SU-DHL-6 (cell line): ENCODE measurements at regions not wholly inside any gene's neighbourhood (a gene's known extent, or its start where the extent isn't known, plus 50 kb on each side); places are given as distances from the start of the nearest gene placed in this dataset.

ENCODE experiments used
- H2AFZ ChIP-seq: fragments of 200-600 bp; sonication (generic); 2 replicates; pipeline ENCODE4 v1.6.1; 2014; ENCODE audit warnings: low read depth, mild to moderate bottlenecking, moderate library complexity, mixed read lengths, antibody characterized with exemption, low read length; ENCODE audit not compliant: severe bottlenecking
- H3F3A ChIP-seq: fragments of 200-600 bp; shearing (Covaris generic); 2 replicates; pipeline ENCODE4 v1.6.0; 2016; ENCODE audit warnings: antibody characterized with exemption, mild to moderate bottlenecking; ENCODE audit not compliant: insufficient read depth
- H3K27ac ChIP-seq: fragments of 200-600 bp; sonication (generic); 2 replicates; pipeline ENCODE4 v1.5.1; 2016; ENCODE audit warnings: low read depth, mild to moderate bottlenecking, low read length, moderate library complexity, mixed read lengths
- H3K27me3 ChIP-seq: fragments of 200-600 bp; sonication (generic), shearing (Covaris generic); 2 replicates; pipeline ENCODE4 v1.6.0; 2014; ENCODE audit warnings: mild to moderate bottlenecking, low read length
- H3K36me3 ChIP-seq: fragments of 200-600 bp; sonication (generic); 2 replicates; pipeline ENCODE4 v1.6.1; 2014; ENCODE audit warnings: mild to moderate bottlenecking, low read length, mixed read lengths
- H3K4me2 ChIP-seq: fragments of 300-600, 200-600 bp; shearing (Covaris generic), sonication (generic); 2 replicates; pipeline ENCODE4 v1.6.0; 2014; ENCODE audit warnings: low read length, low read depth, mild to moderate bottlenecking; ENCODE audit not compliant: poor library complexity, severe bottlenecking
- H3K4me3 ChIP-seq: fragments of 200-600 bp; sonication (generic); 2 replicates; pipeline ENCODE4 v1.5.1; 2014; ENCODE audit warnings: antibody characterized with exemption, low read length, mild to moderate bottlenecking, mixed read lengths; ENCODE audit not compliant: insufficient read depth, poor library complexity, severe bottlenecking
- H3K79me2 ChIP-seq: fragments of 200-600 bp; sonication (generic); 2 replicates; pipeline ENCODE4 v1.6.1; 2014; ENCODE audit warnings: mild to moderate bottlenecking, low read length, moderate library complexity; ENCODE audit not compliant: insufficient read depth
- H3K9ac ChIP-seq: fragments of 200-600 bp; sonication (generic); 2 replicates; pipeline ENCODE4 v1.7.0; 2014; ENCODE audit warnings: mild to moderate bottlenecking, low read length
- H3K9me2 ChIP-seq: fragments of 200-600 bp; sonication (generic); replicated peaks from 2 replicates; pipeline ENCODE4 v1.6.1; 2014; ENCODE audit warnings: low read length; ENCODE audit not compliant: insufficient read depth
- H3K9me3 ChIP-seq: fragments of 200-600 bp; sonication (generic); 2 replicates; pipeline ENCODE4 v1.6.1; 2014; ENCODE audit warnings: low read length, mixed read lengths; ENCODE audit not compliant: insufficient read depth
- H4K20me1 ChIP-seq: fragments of 200-600 bp; sonication (generic); 2 replicates; pipeline ENCODE4 v1.6.1; 2014; ENCODE audit warnings: low read depth, mild to moderate bottlenecking, antibody characterized with exemption, low read length, moderate library complexity, mixed read lengths
- CTCF ChIP-seq: fragments of 200-600 bp; sonication (generic); IDR thresholded peaks from one replicate; pipeline ENCODE4 v1.5.1; 2017; ENCODE audit warnings: antibody characterized with exemption, mild to moderate bottlenecking, low read length, moderate library complexity; ENCODE audit not compliant: insufficient read depth, poor library complexity, severe bottlenecking
- EZH2phosphoT487 ChIP-seq: fragments of 200-600 bp; sonication (generic), shearing (Covaris generic); conservative IDR thresholded peaks from 2 replicates; pipeline ENCODE4 v1.6.1; 2018; ENCODE audit warnings: mild to moderate bottlenecking, antibody characterized with exemption, low read length, moderate library complexity, mixed read lengths

GRCh38 chr10:60613434-60613833, 164.8 kb upstream of the CDK1 start:
- no peak overlapping the region for H3K4me3 ChIP-seq
- H3K9ac ChIP-seq, result no peak overlapping the region
- no peaks in the 10 kb centered on the region for H3F3A ChIP-seq
- H3K27ac ChIP-seq, result no peak overlapping the region
- H3K27me3 ChIP-seq, result no peaks in the 10 kb centered on the region
- no peaks in the 10 kb centered on the region for H3K9me2 ChIP-seq
- no peaks in the 10 kb centered on the region for H3K36me3 ChIP-seq
- TF ChIP-seq CTCF (no peak), EZH2phosphoT487 (no peak)
- H3K4me2 ChIP-seq, result no peak overlapping the region
- H3K9me3 ChIP-seq, result no peaks in the 10 kb centered on the region
- H3K79me2 ChIP-seq, result no peaks in the 10 kb centered on the region
- H4K20me1 ChIP-seq, result no peaks in the 10 kb centered on the region
- no peak overlapping the region for H2AFZ ChIP-seq

- no peak overlapping the region for H3K27ac ChIP-seq
- H4K20me1 ChIP-seq, result no peaks in the 10 kb centered on the region
- H3K9me2 ChIP-seq, result no peaks in the 10 kb centered on the region
- no peaks in the 10 kb centered on the region for H3K9me3 ChIP-seq
- H3K36me3 ChIP-seq, result no peaks in the 10 kb centered on the region
- H3K79me2 ChIP-seq, result no peaks in the 10 kb centered on the region
- H2AFZ ChIP-seq, result no peak overlapping the region
- no peaks in the 10 kb centered on the region for H3F3A ChIP-seq
- TF ChIP-seq CTCF (no peak), EZH2phosphoT487 (no peak)
- no peak overlapping the region for H3K4me3 ChIP-seq
- H3K27me3 ChIP-seq, result no peaks in the 10 kb centered on the region
- no peak overlapping the region for H3K4me2 ChIP-seq
- H3K9ac ChIP-seq, result no peak overlapping the region
Measured at GRCh38 chr10:60611291-60611747, 167.0 kb upstream of the CDK1 start.

GRCh38 chr10:60607372-60607771, 170.9 kb upstream of the CDK1 start:
- Histone ChIP-seq H3K4me3 (no peak overlapping the region), H3F3A (no peaks in the 10 kb centered on the region), H3K79me2 (no peaks in the 10 kb centered on the region), H3K27ac (no peak overlapping the region), H3K9ac (no peak overlapping the region), H3K9me2 (no peaks in the 10 kb centered on the region), H3K36me3 (no peaks in the 10 kb centered on the region), H4K20me1 (no peaks in the 10 kb centered on the region), H3K4me2 (no peak overlapping the region), H3K9me3 (no peaks in the 10 kb centered on the region), H3K27me3 (no peaks in the 10 kb centered on the region), H2AFZ (no peak overlapping the region)
- TF ChIP-seq EZH2phosphoT487, result no peak
- TF ChIP-seq CTCF, result no peak
